Astrocyte (in vitro differentiated cells and primary cell): ENCODE measurements at regions not wholly inside any gene's neighbourhood (a gene's known extent, or its start where the extent isn't known, plus 50 kb on each side); places are given as distances from the start of the nearest gene placed in this dataset.

Experiments used
- DNase-seq: peaks from one replicate; pipeline ENCODE4 v3.0.0-alpha.2; 2010; ENCODE audit warnings: low read depth
- FAIRE-seq: peaks from 2 replicates; lab custom pipeline; 2011; peaks lifted over from hg19 to GRCh38; lab: Jason Lieb, UNC
- H2AFZ ChIP-seq: 2 replicates; pipeline ENCODE4 v1.6.0; 2012; ENCODE audit warnings: low read depth, low read length, inconsistent platforms
- H3K27ac ChIP-seq: 2 replicates; pipeline ENCODE4 v1.5.1; 2011; ENCODE audit warnings: low read depth, low read length, inconsistent platforms
- H3K27me3 ChIP-seq: 2 replicates; pipeline ENCODE4 v1.6.0; 2011; ENCODE audit warnings: low read length, inconsistent platforms; ENCODE audit not compliant: insufficient read depth
- H3K36me3 ChIP-seq: 2 replicates; pipeline ENCODE4 v1.5.1; 2011; ENCODE audit warnings: low read length, inconsistent platforms; ENCODE audit not compliant: insufficient read depth
- H3K4me1 ChIP-seq: 2 replicates; pipeline ENCODE4 v1.5.1; 2011; ENCODE audit warnings: low read length, inconsistent platforms; ENCODE audit not compliant: insufficient read depth
- H3K4me2 ChIP-seq: 2 replicates; pipeline ENCODE4 v1.6.0; 2012; ENCODE audit warnings: low read length, inconsistent platforms
- H3K4me3 ChIP-seq: 2 replicates; pipeline ENCODE4 v1.5.1; 2011; ENCODE audit warnings: low read depth, mild to moderate bottlenecking, low read length, inconsistent platforms; ENCODE audit not compliant: insufficient read depth
- H3K79me2 ChIP-seq: 2 replicates; pipeline ENCODE4 v1.6.0; 2012; ENCODE audit warnings: mild to moderate bottlenecking, low read length, inconsistent platforms; ENCODE audit not compliant: insufficient read depth
- H3K9ac ChIP-seq: 2 replicates; pipeline ENCODE4 v1.6.0; 2012; ENCODE audit warnings: mild to moderate bottlenecking, low read length, inconsistent platforms
- H3K9me3 ChIP-seq: 2 replicates; pipeline ENCODE4 v1.5.1; 2012; ENCODE audit warnings: low read depth, mild to moderate bottlenecking, low read length, inconsistent platforms; ENCODE audit not compliant: insufficient read depth
- H4K20me1 ChIP-seq: 2 replicates; pipeline ENCODE4 v1.6.0; 2012; ENCODE audit warnings: low read length, inconsistent platforms; ENCODE audit not compliant: insufficient read depth
- H3K27ac Mint-ChIP-seq: one replicate; pipeline ENCODE4 v1.8.0; 2021; ENCODE audit warnings: mild to moderate bottlenecking, mixed read lengths; ENCODE audit not compliant: unreplicated experiment
- H3K27me3 Mint-ChIP-seq: one replicate; pipeline ENCODE4 v1.8.0; 2021; ENCODE audit warnings: low read depth, mixed read lengths; ENCODE audit not compliant: unreplicated experiment
- H3K36me3 Mint-ChIP-seq: one replicate; pipeline ENCODE4 v1.8.0; 2021; ENCODE audit warnings: low read depth, mixed read lengths; ENCODE audit not compliant: unreplicated experiment
- H3K4me1 Mint-ChIP-seq: one replicate; pipeline ENCODE4 v1.8.0; 2021; ENCODE audit warnings: low read depth, mixed read lengths; ENCODE audit not compliant: unreplicated experiment
- H3K4me3 Mint-ChIP-seq: one replicate; pipeline ENCODE4 v1.8.0; 2021; ENCODE audit warnings: mild to moderate bottlenecking, moderate library complexity, mixed read lengths; ENCODE audit not compliant: unreplicated experiment
- H3K9me3 Mint-ChIP-seq: one replicate; pipeline ENCODE4 v1.8.0; 2021; ENCODE audit warnings: mild to moderate bottlenecking, mixed read lengths; ENCODE audit not compliant: unreplicated experiment
- EZH2 ChIP-seq: IDR thresholded peaks from 2 replicates; pipeline ENCODE4 v1.6.1; 2012; ENCODE audit warnings: mild to moderate bottlenecking, low read length, inconsistent platforms; ENCODE audit not compliant: insufficient read depth
- TF ChIP-seq, protein P1 (sequence below): IDR thresholded peaks from 2 replicates; pipeline ENCODE4 v1.5.1; 2011; ENCODE audit warnings: low read depth, mild to moderate bottlenecking, inconsistent platforms, low read length, moderate library complexity; ENCODE audit not compliant: insufficient read depth

DNA sequence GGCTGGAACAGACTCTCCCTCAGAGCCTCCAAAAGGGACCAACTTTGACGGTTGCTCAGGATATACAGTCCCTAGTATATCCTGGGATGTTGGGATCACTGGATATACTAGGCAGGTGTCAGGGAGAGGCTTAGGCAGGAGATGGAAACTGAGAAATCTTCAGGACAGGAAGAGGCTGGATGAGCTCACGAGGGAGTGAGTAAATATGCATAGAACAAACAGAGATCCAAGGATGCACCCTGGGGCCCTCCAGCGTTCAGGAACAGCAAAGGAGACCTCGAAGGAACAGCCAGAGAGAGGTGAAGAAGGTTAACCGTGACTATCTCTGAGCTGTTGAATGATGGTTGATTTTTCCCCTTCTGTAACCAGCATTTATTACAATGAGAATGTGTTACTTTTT lies 191.3 kb downstream of the BMP7 start:
- no peaks in the 10 kb centered on the region for H3K79me2 ChIP-seq
- TF ChIP-seq, protein P1, sequence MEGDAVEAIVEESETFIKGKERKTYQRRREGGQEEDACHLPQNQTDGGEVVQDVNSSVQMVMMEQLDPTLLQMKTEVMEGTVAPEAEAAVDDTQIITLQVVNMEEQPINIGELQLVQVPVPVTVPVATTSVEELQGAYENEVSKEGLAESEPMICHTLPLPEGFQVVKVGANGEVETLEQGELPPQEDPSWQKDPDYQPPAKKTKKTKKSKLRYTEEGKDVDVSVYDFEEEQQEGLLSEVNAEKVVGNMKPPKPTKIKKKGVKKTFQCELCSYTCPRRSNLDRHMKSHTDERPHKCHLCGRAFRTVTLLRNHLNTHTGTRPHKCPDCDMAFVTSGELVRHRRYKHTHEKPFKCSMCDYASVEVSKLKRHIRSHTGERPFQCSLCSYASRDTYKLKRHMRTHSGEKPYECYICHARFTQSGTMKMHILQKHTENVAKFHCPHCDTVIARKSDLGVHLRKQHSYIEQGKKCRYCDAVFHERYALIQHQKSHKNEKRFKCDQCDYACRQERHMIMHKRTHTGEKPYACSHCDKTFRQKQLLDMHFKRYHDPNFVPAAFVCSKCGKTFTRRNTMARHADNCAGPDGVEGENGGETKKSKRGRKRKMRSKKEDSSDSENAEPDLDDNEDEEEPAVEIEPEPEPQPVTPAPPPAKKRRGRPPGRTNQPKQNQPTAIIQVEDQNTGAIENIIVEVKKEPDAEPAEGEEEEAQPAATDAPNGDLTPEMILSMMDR, result no peak
- no peak for TF ChIP-seq EZH2
- Mint-ChIP-seq H3K4me3 (no peak overlapping the region), H3K9me3 (peaks cover 20% of the 10 kb centered on the region), H3K4me1 (peaks cover 23% of the 10 kb centered on the region), H3K27ac (no peak overlapping the region), H3K27me3 (peaks cover 15% of the 10 kb centered on the region), H3K36me3 (peaks cover 12% of the 10 kb centered on the region)
- FAIRE-seq (no peak), DNase-seq (no peak)
- H3K27me3 ChIP-seq, result peaks cover 4% of the 10 kb centered on the region
- no peak overlapping the region for H3K27ac ChIP-seq
- no peak overlapping the region for H2AFZ ChIP-seq
- H3K36me3 ChIP-seq, result no peaks in the 10 kb centered on the region
- peaks cover 4% of the 10 kb centered on the region for H3K9me3 ChIP-seq
- H3K4me2 ChIP-seq, result no peak overlapping the region
- H3K4me3 ChIP-seq, result no peak overlapping the region
- peaks cover 29% of the 10 kb centered on the region for H3K4me1 ChIP-seq
- no peak overlapping the region for H3K9ac ChIP-seq
- no peaks in the 10 kb centered on the region for H4K20me1 ChIP-seq

DNA sequence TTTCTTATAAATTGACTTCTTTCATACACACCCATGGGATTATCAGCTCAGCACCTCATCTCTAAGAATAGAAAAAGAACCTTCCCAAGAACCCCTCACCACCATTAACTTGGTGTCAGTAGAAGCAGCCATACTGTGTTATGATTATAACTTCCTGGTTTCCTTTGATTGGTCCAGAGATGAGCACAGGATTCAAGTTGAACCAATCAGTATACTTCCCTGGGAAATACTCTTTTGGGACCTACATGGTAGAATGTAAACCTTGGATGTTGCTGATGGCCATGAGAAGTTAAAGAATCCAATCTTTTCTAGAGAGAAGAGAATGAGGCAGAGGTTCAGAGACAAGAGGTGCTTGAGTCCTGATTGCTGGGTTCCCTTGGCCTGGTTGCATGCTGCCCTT lies 190.8 kb downstream of the BMP7 start:
- Histone ChIP-seq H3K36me3 (no peaks in the 10 kb centered on the region), H3K27me3 (peaks cover 4% of the 10 kb centered on the region), H3K4me3 (no peak overlapping the region), H3K4me1 (peaks cover 33% of the 10 kb centered on the region), H2AFZ (no peak overlapping the region), H3K79me2 (no peaks in the 10 kb centered on the region), H3K4me2 (peak overlapping the region; percentile 46), H3K9ac (no peak overlapping the region), H3K27ac (peak overlapping the region; percentile 39), H4K20me1 (no peaks in the 10 kb centered on the region), H3K9me3 (peaks cover 4% of the 10 kb centered on the region)
- Mint-ChIP-seq H3K4me1 (peaks cover 27% of the 10 kb centered on the region), H3K27ac (no peak overlapping the region), H3K4me3 (no peak overlapping the region), H3K27me3 (peaks cover 12% of the 10 kb centered on the region), H3K36me3 (peaks cover 12% of the 10 kb centered on the region), H3K9me3 (peaks cover 20% of the 10 kb centered on the region)
- DNase-seq, result no peak
- no peak for TF ChIP-seq EZH2
- TF ChIP-seq, protein P1, result no peak
- FAIRE-seq, result no peak

DNA sequence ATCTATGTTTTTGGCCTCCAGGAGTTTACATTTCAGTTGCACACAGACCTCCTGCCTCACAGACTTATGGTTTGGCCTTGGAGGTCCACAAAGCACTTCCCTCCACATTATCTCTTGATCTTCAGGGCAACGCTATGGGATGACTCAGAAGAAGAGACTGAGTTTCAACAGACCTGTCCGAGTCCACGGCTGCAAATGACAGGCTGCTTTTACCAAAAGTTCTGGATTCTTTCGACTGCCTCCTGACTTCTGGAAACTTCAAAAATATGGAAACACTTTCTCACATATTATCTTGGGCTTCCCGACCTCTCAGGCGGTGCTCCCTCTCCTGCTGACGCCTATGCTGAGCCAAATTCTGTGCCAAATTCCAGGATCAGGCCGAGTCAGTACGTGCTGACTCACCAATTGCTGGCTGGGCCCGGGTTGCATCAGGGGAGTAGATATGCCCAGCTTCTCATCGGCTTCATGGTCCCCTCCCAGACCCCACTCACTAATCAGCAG lies 190.2 kb downstream of the BMP7 start:
- Histone ChIP-seq H3K27ac (peak overlapping the region; percentile 39), H3K36me3 (no peaks in the 10 kb centered on the region), H3K9me3 (peaks cover 4% of the 10 kb centered on the region), H3K4me3 (no peak overlapping the region), H3K9ac (peak overlapping the region; percentile 9), H4K20me1 (no peaks in the 10 kb centered on the region), H2AFZ (peak overlapping the region; percentile 8), H3K4me2 (peak overlapping the region; percentile 46), H3K79me2 (no peaks in the 10 kb centered on the region), H3K27me3 (peaks cover 4% of the 10 kb centered on the region), H3K4me1 (peaks cover 34% of the 10 kb centered on the region)
- peak; percentile 80 for DNase-seq
- no peak for TF ChIP-seq EZH2
- TF ChIP-seq, protein P1, result no peak
- peaks cover 12% of the 10 kb centered on the region for H3K36me3 Mint-ChIP-seq
- H3K4me1 Mint-ChIP-seq, result peaks cover 26% of the 10 kb centered on the region
- H3K27me3 Mint-ChIP-seq, result peaks cover 8% of the 10 kb centered on the region
- H3K4me3 Mint-ChIP-seq, result no peak overlapping the region
- H3K9me3 Mint-ChIP-seq, result peaks cover 20% of the 10 kb centered on the region
- H3K27ac Mint-ChIP-seq, result peak overlapping the region; percentile 83
- FAIRE-seq, result peak; percentile 68
